ENCODE measurements at regions not wholly inside any gene's neighbourhood (a gene's known extent, or its start where the extent isn't known, plus 50 kb on each side); places are given as distances from the start of the nearest gene placed in this dataset.

DNA sequence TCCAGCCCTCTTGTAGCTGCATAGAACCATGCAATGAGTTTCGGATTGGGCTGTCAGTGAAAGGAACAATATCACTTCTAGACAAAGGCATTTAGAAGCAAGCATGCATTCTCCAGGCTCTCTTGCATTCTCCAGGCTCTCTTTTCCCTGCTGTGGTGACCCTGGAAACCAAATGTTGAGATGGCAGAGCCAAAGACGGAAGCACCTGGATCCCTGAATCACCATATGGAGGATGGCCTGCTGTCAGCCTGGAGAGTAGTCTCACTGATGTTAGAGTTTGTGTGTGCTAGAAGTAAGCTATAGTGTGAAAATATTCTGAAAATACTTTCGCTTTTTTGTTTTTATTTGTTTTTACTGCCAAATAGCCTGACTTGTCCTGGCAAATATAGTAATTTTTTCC is 203.9 kb downstream of the C1D start:
- DNase-seq (ENCODE audit: low spot score): no peak
- intact Hi-C loops (cut with DNase I): loop anchor here in 1 of 2 donors (10.0 kb wide), 1 partner anchor 166 kb away; no protein-coding TSS in a partner anchor

DNA sequence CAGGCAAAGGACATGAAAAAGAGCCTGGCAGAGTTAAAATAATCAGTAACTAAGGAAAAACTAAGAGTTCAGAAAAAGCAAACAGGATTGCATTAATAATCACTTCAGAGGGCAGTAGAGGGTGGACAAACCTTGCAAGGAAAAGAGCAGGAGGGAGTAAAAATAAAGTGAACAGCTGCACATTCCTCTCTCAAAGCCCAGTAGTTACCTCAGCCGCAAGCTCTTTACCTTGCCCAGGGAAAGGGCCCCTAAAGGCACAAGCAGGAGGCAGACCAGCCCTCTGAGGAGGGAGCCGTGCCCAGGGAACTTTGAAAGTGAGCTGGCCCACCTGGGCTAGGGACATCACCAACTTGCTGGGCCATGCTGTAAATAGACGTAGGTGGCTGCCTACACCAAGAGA is 196.9 kb downstream of the C1D start:
- intact Hi-C loops (cut with DNase I): no loop called here
- no peak for DNase-seq (ENCODE audit: low spot score)

DNA sequence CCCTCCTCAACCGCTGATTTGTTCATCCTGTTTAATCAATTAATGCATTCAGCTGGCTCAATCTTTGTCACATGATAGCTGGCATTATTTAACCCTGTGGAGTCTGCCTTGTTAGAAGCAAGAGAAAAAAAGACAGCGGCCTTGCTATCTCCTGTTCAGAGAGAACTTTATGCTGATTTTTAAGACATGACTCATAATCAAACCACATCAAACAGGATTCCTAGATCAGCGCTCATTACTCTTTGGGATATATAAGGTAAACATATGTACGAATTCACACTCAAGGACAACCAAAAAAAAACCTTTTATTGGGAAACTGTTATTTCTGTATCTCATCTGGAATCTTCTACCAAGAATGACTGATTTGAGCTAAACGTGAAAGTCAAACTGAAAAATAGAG is 195.1 kb downstream of the C1D start:
- intact Hi-C loops (cut with DNase I): no loop called here
- no peak for DNase-seq (ENCODE audit: low spot score)

DNA sequence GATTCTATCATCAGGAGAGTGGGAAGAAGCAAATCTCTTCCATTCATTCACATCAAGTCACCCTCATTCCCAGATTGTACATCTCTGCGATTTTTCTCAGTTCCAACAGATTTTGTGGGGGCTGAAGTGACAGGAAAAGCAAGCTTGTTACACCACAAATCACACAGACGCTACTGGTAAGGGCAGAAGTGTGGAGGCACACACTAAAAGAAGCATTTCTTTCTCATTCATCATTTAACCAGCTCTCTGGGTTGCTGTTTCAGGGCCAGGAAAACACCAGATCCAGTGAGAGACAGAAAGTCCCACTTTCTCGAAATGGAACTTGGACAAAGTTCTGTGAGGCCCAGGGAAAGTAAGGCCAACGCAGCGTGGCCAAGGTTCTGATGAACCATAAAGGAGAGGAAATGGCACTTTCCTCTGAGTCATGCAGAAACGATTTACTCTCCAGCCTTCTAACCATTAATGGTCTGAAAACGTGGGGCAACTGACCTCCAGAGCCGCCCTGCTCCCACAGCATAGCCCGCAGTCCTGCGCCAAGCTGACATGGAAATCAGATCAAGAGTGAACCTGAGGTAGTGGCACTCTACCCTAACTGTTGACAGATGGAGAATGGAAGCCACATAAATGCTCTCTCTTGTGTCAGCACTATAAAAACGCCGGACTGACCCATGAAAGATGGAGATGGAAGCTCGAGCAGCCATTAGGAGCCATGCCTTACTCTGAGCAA is 191.0 kb downstream of the C1D start:
- DNase-seq (ENCODE audit: low spot score): peak; percentile 77
- intact Hi-C loops (cut with DNase I): no loop called here

DNA sequence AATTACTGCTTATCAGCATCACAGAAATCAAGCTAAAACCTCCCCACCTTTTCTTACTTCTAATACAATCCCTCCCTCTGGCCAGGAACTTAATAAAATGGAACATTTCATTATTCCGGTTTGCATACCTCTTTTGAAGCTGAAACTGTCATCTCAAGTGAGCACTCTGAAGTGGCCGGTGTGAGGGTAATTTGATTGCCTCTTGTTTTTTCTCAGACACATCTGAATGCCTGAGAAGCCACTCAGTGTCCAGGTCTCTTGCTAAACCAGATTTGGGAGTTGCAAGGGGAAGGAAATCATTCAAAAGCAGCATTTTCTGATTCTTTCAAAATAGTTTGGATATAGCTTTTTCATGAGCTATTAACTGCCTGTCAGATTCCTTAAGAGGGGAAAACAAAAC is 190.3 kb downstream of the C1D start:
- no peak for DNase-seq (ENCODE audit: low spot score)
- intact Hi-C loops (cut with DNase I): no loop called here

DNA sequence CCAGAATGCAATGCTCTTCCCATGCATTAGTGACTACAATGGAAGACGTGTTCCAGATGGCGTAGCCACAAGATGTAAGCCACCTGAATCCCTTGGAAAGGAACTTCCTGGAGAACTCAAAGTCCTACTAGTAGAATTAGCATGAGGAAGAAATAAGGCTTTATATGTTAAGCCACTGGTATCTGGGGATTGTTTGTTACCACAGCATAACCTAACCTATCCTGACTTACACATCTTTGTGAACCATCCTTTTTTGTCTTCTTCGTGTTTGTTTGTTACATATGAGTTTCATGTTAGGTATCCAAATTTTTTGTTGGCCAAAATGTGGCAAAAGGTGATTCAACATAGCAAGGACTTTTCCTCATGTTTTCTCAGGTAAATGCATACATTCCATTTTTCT is 188.9 kb downstream of the C1D start:
- intact Hi-C loops (cut with DNase I): no loop called here
- no peak for DNase-seq (ENCODE audit: low spot score)

DNA sequence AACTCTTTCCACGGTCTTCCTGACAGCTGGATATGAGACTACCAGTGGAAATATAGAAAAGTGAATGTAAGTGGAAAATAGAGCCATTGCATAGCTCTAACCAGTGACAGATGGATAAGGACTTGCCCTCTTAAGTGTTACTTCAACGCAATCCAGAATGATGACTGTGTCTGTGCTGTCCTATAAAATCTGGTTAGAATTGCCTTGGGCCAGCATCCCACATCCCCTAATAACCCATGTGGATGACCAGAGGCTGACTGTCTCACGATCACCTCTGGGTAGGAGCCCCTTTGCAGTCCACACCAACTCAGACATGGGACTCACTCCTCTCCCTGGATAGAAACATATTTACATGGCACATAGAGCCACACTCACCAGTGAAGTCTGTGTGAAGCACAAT is 186.6 kb downstream of the C1D start:
- intact Hi-C loops (cut with DNase I): no loop called here

DNA sequence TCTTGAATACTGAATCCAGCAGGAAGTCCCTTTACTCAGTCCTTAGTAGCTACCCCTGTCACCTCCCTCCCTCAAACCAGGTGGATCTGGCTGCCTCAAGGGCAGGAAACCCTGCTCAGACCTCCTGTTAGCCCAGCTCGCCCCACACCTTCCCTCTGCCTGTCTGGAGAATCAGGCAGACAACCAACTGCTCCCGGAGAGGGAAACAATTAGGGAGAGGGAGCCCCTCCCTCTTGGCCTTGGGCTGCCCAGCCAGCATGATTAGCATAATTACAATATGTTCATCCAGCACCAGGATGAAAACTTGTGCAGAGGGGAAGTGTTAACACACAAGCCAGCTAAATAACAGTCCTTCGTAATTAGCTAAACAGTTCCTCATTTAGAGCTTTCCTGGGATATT is 185.5 kb downstream of the C1D start:
- no peak for DNase-seq (ENCODE audit: low spot score)
- intact Hi-C loops (cut with DNase I): no loop called here

More for the DNA sequence above, 186.6 kb downstream of the C1D start:
- no peak for DNase-seq (ENCODE audit: low spot score)

DNA sequence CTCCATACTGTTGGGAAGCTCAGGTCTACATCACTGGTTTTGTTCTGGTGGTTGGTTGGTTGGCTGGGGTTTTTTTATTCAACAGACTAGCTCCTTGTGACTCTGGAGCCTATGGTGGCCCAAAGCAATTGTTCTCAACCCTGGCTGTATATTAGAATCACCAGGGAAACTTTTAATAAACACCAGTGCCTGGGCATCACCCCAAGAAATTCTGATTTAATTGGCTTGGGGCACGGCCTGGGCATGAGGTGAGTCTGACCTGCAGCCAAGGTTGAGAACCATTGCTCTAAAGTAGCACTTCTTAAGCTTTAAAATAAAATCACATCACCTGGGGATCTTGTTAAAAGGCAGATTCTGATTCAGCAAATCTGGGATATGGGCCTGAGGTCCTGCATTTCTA is 184.1 kb downstream of the C1D start:
- DNase-seq (ENCODE audit: low spot score): no peak
- intact Hi-C loops (cut with DNase I): no loop called here

DNA sequence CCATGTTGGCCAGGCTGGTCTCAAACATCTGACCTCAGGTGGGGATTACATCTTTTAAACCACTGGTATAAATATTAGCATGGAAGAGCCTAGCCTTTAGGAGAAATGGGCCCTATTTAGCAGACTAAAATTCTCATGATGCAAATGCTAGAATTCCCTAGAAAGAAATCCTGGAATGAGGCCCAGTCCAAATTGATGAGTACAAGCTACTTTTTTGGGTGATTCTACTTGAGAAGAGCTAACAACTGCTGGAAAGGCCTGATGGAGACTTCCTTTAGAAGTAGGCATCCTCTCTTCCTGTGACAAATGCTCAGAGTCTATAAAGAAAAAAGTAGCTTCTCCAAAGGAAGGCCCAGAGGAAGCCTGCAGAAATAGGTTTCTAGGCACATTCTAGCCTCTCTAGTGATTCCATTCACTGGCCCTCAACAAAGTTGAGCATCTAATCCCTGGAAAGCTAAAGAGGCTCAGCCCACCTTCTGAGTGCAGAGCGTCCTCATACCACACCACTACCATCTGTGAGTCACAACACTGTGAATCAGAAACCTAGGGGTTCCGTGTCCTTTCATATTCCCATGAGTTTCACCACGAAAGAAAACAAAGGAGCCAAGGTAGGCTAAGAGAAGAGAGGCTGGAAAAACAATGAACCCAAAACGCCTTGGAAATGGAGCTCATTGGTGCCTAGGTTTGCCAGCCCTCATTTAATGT is 183.1 kb downstream of the C1D start:
- no peak for DNase-seq (ENCODE audit: low spot score)
- intact Hi-C loops (cut with DNase I): no loop called here

DNA sequence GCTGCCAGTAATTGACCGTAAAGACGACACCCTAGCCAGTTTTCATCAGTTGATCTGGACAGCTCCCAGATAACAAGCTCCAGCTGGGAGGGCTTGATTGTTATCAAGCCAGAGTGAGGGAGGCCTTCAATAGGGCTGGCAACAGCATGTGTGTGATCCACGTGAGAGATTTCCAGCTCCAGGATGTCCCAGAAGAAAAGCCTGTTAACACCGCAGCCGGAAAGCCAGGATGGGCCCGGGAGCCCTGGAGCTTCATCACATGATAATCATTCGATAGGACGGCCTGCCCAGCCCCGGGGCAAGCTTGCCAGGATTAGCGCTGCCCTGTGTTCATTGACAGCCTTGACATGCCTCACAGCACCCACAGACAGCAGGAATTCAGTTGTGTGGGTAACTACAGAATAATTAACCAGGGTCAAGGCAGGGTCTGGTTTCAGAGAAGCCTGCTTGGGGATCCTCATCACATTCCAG is 182.5 kb downstream of the C1D start:
- DNase-seq (ENCODE audit: low spot score): no peak
- intact Hi-C loops (cut with DNase I): no loop called here

DNA sequence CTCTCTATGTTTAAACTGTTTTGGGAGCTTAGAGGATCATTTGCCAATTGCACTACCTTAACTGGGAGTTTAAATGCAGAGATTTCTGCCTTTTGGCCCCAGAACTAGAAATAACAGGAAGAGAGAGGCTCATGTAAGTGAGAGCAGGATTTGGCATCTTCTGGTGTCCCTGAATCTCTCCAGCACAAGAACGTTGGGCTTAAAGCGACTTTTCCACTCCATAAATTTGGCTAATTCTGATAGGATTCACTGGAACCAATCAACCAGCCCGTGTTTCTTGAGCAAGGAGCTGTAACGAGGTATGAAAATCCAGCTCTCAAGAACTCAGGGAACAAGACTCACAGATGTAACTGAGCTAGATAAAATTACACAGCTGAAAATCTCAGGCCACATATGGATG is 181.0 kb downstream of the C1D start:
- DNase-seq (ENCODE audit: low spot score): no peak
- intact Hi-C loops (cut with DNase I): no loop called here

DNA sequence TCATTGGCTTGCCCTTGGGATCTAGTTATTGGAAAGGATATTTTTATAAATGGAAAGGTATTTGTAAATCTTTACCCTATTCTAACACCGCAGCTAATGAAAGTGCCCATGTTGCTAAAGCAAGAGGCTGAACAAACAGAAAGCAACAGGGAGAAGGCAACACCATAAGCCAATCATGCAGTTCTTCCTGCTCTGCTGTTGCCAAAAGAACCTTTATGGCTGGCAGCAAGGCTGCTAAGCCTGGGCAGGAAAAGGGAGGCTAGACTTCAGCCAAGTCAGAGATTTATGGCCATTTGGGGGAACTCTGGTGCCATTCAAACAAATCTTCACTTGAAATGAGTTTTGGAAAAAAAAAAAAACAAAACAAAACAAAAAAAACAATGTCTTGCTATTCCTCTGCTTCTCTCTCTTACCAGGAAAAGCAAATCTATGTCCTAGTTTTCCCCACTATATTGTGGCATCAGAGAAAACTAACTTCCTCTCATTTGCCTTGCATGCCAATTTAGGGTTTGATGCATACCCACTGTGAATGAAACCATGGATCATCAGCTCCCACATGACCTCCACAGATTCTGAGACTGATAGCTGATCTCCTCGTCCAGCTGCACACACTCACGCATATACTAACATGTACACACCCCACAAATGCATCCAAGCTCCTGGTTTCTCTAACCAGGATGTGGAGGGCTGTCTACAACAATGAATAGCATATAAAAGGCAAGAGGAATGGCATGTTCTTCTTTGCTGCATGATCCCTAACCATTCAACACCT is 179.3 kb downstream of the C1D start:
- DNase-seq (ENCODE audit: low spot score): no peak
- intact Hi-C loops (cut with DNase I): no loop called here

DNA sequence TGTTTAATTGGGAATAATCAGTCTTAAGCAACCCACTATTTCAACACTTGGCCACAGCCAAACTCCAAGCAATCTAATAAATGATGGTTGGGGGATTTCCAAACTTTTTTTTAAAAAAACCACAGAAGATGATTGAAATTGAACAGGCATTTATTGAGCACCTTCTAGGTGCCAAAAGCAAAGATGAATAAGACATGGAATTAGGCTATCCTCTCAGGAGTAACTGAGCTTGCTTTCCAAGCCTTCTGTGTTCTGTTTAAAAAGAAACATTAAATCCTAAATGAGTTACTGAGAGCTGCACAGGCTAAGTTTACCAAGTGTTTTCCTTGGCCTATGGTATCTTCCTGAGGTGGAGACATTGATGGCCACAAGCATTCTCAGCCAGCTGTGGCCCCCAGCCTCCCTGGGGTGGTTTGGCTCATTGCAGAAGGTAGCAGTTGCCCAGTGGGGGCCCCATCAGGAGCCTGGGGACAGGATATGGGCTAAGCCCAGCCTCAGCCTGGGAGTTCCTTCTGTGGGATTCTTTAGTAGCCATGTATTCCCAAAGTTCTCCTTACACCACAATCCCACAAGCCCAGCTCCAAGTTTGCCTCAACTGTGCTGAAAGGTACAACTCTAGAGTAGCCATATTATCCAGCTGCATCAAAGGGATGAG is 174.3 kb downstream of the C1D start:
- intact Hi-C loops (cut with DNase I): no loop called here
- DNase-seq (ENCODE audit: low spot score): no peak

DNA sequence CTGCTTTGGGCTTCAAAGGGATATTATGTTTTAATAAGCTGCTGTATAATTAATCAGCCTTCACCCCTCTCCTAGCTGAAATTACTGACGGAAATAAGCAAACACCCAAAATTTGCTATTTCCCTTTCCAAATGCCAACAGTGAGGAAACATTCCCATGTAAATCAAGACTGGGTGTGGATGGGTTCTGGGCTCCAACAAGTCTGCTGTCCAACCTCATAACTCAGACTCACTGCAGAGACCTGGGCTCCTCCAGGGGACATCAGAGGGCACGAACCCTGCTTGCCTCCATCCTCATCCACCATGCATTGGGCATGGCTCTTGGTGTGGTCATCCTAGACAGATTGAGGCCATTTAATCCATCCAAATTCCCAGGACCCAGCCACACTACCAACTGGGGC is 173.7 kb downstream of the C1D start:
- no peak for DNase-seq (ENCODE audit: low spot score)
- intact Hi-C loops (cut with DNase I): no loop called here

DNA sequence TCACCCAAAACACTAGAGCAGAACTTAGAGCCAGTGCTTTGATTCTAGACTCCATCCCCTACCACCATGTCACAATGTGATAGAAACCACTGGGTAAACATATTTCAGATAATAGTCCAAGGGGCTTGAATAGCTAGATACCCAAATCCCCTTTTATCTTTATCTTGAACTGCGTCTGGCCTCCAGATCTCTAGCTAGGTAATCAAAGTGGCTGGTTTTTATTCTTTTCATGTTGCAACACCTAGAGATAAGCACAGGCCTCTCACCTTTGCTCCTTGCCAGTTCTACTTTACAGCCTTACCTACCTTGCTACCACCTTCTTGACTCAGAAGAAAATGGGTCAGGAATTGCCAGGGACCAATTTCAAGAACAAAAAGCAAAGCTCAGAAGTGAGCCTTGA is 171.2 kb downstream of the C1D start:
- intact Hi-C loops (cut with DNase I): no loop called here
- no peak for DNase-seq (ENCODE audit: low spot score)

DNA sequence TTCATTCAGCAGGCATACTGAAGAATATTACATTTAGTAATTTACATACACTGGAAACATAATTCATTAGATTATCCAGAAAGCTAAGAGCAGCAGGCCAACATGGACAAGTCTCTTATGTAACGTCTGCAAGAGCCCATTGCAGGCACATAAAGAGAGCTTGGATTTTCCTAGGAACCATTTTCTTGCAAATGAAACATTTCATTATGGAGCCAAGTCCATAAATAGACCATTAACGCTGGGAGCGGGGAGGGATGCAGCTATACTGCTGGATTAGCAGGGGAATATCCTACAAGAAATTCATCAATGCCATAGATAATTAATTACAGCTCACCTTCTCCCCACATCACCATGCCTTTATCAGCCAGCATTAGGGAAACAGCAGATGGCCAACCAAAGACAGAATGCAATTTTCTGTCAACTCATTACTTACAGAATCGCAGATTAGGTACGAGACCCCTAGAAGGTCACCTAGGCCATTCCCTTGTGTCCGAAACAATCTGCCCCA is 170.4 kb downstream of the C1D start:
- DNase-seq (ENCODE audit: low spot score): no peak
- intact Hi-C loops (cut with DNase I): no loop called here

DNA sequence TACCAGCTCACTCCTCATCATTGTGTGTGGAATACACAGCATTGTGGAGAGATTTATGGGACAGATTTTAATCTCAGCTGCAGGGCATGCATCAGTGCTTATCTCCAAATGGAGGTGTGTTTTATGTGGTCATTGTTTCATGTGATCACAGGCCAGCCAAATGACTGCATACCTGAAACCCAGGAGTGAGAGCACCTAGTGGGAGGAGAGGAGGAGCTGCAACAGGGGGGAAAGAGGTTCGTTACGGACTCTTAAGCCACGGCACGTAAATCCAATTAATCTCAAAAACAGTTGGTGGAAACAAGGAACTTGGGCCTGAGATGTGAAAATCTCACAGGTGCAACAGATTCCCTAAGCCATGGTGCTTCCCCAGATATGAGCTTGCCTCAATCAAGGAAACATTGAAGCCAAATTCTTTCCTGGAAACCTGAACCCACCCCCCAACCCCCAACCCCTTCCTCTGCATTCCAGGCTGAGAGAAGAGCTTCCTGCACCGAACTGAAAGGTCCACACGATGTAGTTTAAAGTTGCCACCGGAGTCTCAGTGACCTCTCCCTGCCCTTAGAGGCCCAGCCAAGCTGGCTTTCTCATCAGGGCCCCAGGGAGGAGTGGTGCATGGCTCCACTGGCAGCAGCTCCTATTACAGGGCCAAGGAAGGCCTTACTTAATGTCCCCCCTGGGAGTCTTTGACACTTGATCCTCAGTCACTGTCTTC is 167.4 kb downstream of the C1D start:
- DNase-seq (ENCODE audit: low spot score): no peak
- intact Hi-C loops (cut with DNase I): no loop called here

DNA sequence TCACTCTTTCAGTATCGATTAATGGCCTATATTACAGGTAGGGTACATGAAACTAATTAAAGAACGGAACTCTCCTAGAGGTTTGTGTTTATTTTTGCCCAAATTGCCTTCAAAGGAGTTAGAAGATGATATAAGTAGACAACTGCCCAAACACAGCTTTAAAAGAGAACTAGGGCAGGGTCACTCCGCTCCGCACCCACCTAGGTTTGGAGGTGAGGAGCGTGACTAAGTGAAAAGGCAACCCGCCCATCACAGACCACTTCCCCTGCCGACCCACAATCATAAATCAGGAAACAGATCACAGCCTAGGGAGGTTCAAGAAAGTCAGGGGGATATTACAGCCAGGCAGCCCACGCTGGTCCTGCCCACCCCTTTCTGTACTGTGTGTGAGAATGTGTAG is 166.7 kb downstream of the C1D start:
- intact Hi-C loops (cut with DNase I): no loop called here
- no peak for DNase-seq (ENCODE audit: low spot score)

Measured in posterior vena cava (tissue), 2 donors.